Prostate gland (tissue), 2 donors: ENCODE measurements at regions not wholly inside any gene's neighbourhood (a gene's known extent, or its start where the extent isn't known, plus 50 kb on each side); places are given as distances from the start of the nearest gene placed in this dataset.

Experiments used
- DNase-seq: peaks from one replicate; pipeline ENCODE4 v3.0.0-alpha.2; 2019; ENCODE audit warnings: low spot score
- H3K27ac ChIP-seq, 2 donors: fragments of 200-600 bp; sonication (generic); 2 replicates each; pipeline ENCODE4 v1.5.1; 2017 to 2019
- H3K27me3 ChIP-seq: fragments of 200-600 bp; sonication (generic); replicated peaks from 2 replicates; pipeline ENCODE4 v1.5.1; 2019; ENCODE audit not compliant: insufficient read depth
- H3K36me3 ChIP-seq, 2 donors: fragments of 200-600 bp; sonication (generic); 1 replicate in 1 of 2; 2 replicates in 1 of 2; pipeline versions ENCODE4 v1.5.1 to v1.8.1; 2017 to 2019
- H3K4me1 ChIP-seq: fragments of 200-600 bp; sonication (generic); replicated peaks from 2 replicates; pipeline ENCODE4 v1.5.1; 2019
- H3K4me3 ChIP-seq, 2 donors: fragments of 200-600 bp; sonication (generic); 2 replicates each; pipeline ENCODE4 v1.5.1; 2017 to 2019
- H3K9me3 ChIP-seq: fragments of 200-600 bp; sonication (generic); 2 replicates; pipeline ENCODE4 v1.5.1; 2017
- POLR2A ChIP-seq: fragments of 450-650 bp; IDR thresholded peaks from one replicate; pipeline ENCODE4 v1.6.1; 2016; ENCODE audit warnings: antibody characterized with exemption, mild to moderate bottlenecking
- POLR2AphosphoS5 ChIP-seq: sonication (generic); formaldehyde crosslinking; IDR thresholded peaks from one replicate; pipeline ENCODE4 v1.6.1; 2017; ENCODE audit warnings: antibody characterized with exemption
- WGBS: methylation state at CpG from one replicate; pipeline ENCODE4 v1.1.5; 2018; 5-methylcytosine and 5-hydroxymethylcytosine counted together
- intact Hi-C: fragments of 100-400 bp; cut with DNase I; formaldehyde crosslinking; loops from one replicate; pipeline ENCODE4 v1.14.2; 2022
- TF ChIP-seq, protein P1 (sequence below), 4 experiments: fragments of 200-600 bp in 2 of 4; fragments of 450-650 bp in 2 of 4; sonication (generic) in 2 of 4; IDR thresholded peaks; 1 replicate in 3 of 4; 2 replicates in 1 of 4; pipeline ENCODE4 v1.5.1; 2016 to 2019; ENCODE audit warnings: antibody characterized with exemption in 4 of 4, mild to moderate bottlenecking in 2 of 4, moderate library complexity in 2 of 4

DNA sequence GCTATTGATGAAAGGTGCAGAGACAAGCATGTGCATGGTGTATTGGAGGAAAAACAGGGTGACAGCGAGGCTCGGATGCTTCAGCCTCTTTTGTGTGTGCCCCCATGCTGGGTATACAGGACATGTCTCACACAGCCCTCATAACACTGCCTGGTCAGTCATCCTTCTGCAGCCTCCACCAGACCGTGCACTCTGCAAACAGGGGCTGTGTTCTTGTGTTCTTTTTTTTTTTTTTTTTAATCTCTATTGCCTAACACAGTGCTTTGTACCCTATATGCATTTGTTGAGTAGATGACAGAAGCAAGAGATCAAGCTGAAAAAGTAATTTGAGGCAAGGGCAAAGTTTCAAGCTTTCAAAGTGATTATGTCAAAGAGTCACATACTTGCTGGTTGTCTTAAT lies 367.2 kb upstream of the SLITRK1 start:
- H3K27ac ChIP-seq = no peak overlapping the region
- intact Hi-C loops = no loop called here
- no peaks in the 10 kb centered on the region for H3K36me3 ChIP-seq
- DNase-seq = no peak
- H3K9me3 ChIP-seq = no peaks in the 10 kb centered on the region
- H3K4me3 ChIP-seq = no peak overlapping the region
- WGBS = 77% methylated on average over 3 of the region's 3 CpGs
- no peaks in the 10 kb centered on the region for H3K27me3 ChIP-seq
- H3K4me1 ChIP-seq = no peaks in the 10 kb centered on the region
- no peak for TF ChIP-seq POLR2AphosphoS5
- TF ChIP-seq, protein P1, sequence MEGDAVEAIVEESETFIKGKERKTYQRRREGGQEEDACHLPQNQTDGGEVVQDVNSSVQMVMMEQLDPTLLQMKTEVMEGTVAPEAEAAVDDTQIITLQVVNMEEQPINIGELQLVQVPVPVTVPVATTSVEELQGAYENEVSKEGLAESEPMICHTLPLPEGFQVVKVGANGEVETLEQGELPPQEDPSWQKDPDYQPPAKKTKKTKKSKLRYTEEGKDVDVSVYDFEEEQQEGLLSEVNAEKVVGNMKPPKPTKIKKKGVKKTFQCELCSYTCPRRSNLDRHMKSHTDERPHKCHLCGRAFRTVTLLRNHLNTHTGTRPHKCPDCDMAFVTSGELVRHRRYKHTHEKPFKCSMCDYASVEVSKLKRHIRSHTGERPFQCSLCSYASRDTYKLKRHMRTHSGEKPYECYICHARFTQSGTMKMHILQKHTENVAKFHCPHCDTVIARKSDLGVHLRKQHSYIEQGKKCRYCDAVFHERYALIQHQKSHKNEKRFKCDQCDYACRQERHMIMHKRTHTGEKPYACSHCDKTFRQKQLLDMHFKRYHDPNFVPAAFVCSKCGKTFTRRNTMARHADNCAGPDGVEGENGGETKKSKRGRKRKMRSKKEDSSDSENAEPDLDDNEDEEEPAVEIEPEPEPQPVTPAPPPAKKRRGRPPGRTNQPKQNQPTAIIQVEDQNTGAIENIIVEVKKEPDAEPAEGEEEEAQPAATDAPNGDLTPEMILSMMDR (IDR thresholded peaks at IDR 0.05) = no peak
- no peak for TF ChIP-seq POLR2A

GRCh38 chr13:84243340-84243739 lies 361.1 kb upstream of the SLITRK1 start:
- Histone ChIP-seq H3K27me3 (no peaks in the 10 kb centered on the region), H3K9me3 (no peaks in the 10 kb centered on the region), H3K36me3 (no peaks in the 10 kb centered on the region), H3K27ac (no peak overlapping the region), H3K4me1 (no peaks in the 10 kb centered on the region), H3K4me3 (no peak overlapping the region)
- 62% methylated on average over 1 of the region's 1 CpG for WGBS
- no peak for DNase-seq
- intact Hi-C loops = no loop called here
- TF ChIP-seq, protein P1 (IDR thresholded peaks at IDR 0.05) = no peak
- TF ChIP-seq POLR2AphosphoS5 (no peak), POLR2A (no peak)

DNA sequence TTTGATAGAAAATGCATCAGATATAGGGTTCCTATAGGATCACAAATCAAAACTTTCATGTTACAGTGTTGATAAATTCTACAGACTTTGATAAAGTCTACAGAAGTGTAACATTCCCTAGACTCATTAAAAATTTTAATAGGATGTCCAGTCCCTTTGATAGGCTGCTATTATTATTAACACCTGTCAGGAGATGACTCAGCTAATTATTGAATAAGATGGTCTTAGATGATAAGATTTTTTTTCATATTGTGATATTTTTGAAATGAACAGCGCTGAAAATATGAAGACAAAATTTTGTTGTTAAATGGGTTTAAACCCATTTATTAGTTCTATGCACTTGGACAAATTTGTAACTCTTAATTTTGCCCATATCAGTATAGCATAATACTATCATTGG lies 356.8 kb upstream of the SLITRK1 start:
- H3K27ac ChIP-seq = no peak overlapping the region
- intact Hi-C loops = no loop called here
- no peaks in the 10 kb centered on the region for H3K9me3 ChIP-seq
- H3K4me3 ChIP-seq = no peak overlapping the region
- no peaks in the 10 kb centered on the region for H3K4me1 ChIP-seq
- TF ChIP-seq POLR2AphosphoS5 = no peak
- TF ChIP-seq, protein P1 (IDR thresholded peaks at IDR 0.05) = no peak
- no peak for TF ChIP-seq POLR2A
- no peaks in the 10 kb centered on the region for H3K27me3 ChIP-seq
- WGBS = 94% methylated on average over 1 of the region's 1 CpG
- DNase-seq = no peak
- no peaks in the 10 kb centered on the region for H3K36me3 ChIP-seq

DNA sequence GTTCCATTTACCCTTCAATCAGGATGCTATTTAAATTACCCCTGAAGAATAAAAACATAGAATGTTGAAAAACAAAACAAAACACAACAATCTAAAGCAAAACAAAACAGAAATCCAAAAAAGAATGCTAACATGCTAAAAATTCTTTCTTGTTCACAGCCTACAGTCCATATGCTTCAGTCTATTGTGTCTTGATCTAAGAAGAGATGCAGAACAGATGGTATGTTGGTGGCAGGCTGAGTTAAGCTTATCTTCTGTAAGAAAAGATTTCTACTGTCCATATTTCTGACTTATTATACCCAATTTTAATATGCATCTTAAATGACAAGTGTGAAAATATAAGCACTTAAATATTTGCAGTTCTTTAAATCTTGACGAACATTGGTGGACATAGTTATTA lies 356.1 kb upstream of the SLITRK1 start:
- Histone ChIP-seq H3K9me3 (no peaks in the 10 kb centered on the region), H3K36me3 (no peaks in the 10 kb centered on the region), H3K27ac (no peak overlapping the region), H3K4me1 (no peaks in the 10 kb centered on the region), H3K4me3 (no peak overlapping the region), H3K27me3 (no peaks in the 10 kb centered on the region)
- TF ChIP-seq, protein P1 (IDR thresholded peaks at IDR 0.05) = no peak
- TF ChIP-seq POLR2A (no peak), POLR2AphosphoS5 (no peak)
- no peak for DNase-seq
- 84% methylated on average over 1 of the region's 1 CpG for WGBS
- intact Hi-C loops = no loop called here

DNA sequence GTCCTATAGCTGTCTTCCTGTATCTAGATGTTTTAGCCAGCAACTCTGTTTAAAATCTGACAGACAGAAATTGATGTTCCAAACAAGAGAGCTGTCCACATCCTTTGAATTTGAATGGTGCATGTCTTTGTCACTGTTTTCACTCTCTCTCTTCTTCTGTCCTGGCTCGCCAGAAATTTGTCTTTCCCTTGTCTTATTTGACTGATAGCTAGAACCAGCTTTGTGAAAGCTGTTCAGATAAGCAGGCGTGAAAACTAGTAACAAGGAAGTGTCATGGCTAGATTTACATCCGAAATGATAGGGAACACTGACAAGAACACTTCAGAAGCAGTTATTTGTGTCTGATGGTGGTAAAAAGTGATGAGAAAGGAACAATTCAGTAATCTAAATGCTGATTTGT lies 354.9 kb upstream of the SLITRK1 start:
- H3K27me3 ChIP-seq = no peaks in the 10 kb centered on the region
- H3K4me1 ChIP-seq = no peaks in the 10 kb centered on the region
- H3K9me3 ChIP-seq = no peaks in the 10 kb centered on the region
- intact Hi-C loops = no loop called here
- no peak overlapping the region for H3K4me3 ChIP-seq
- no peak for DNase-seq
- TF ChIP-seq POLR2AphosphoS5 = no peak
- no peak overlapping the region for H3K27ac ChIP-seq
- WGBS = 45% methylated on average over 3 of the region's 3 CpGs
- no peaks in the 10 kb centered on the region for H3K36me3 ChIP-seq
